HEK293 (cell line): ENCODE measurements at regions not wholly inside any gene's neighbourhood (a gene's known extent, or its start where the extent isn't known, plus 50 kb on each side); places are given as distances from the start of the nearest gene placed in this dataset.

ENCODE experiments used
- CTCF ChIA-PET: fragments of 350-600 bp; formaldehyde crosslinking; extraction: SDS; loops from one replicate; lab custom pipeline; 2021; ENCODE audit warnings: antibody characterized with exemption; lab: Yijun Ruan, JAX
- POLR2A ChIA-PET: fragments of 300-600 bp; formaldehyde crosslinking; extraction: SDS; loops from one replicate; lab custom pipeline; 2020; ENCODE audit warnings: antibody characterized with exemption, inconsistent platforms; lab: Yijun Ruan, JAX
- H3K27ac ChIP-seq: fragments of 200-500 bp; sonication (Bioruptor generic); 2 replicates; pipeline ENCODE4 v1.5.1; 2014; ENCODE audit warnings: low read depth, low read length, control low read depth, inconsistent platforms; ENCODE audit errors: extremely low read depth
- H3K36me3 ChIP-seq, 2 experiments: fragments of 200-500 bp in 1 of 2; sonication (Bioruptor generic) in 1 of 2; 1 replicate in 1 of 2; 2 replicates in 1 of 2; pipeline ENCODE4 v1.5.1; 2014 to 2017; ENCODE audit warnings: inconsistent platforms in 2 of 2, low read length in 2 of 2; ENCODE audit not compliant: control insufficient read depth in 2 of 2, insufficient read depth in 1 of 2
- H3K4me1 ChIP-seq: fragments of 200-500 bp; sonication (Bioruptor generic); 2 replicates; pipeline ENCODE4 v1.5.1; 2014; ENCODE audit warnings: mild to moderate bottlenecking, low read length, inconsistent platforms; ENCODE audit not compliant: control insufficient read depth, insufficient read depth
- H3K4me3 ChIP-seq: 2 replicates; pipeline ENCODE4 v1.5.1; 2011; ENCODE audit warnings: low read depth, mild to moderate bottlenecking, control low read depth, low read length, moderate library complexity
- H3K9me3 ChIP-seq: fragments of 200-500 bp; sonication (Bioruptor generic); 2 replicates; pipeline ENCODE4 v1.5.1; 2014; ENCODE audit warnings: low read depth, low read length, inconsistent platforms; ENCODE audit not compliant: control insufficient read depth, insufficient read depth
- BCL11A ChIP-seq: fragments of 450-650 bp; formaldehyde crosslinking; IDR thresholded peaks from 2 replicates; pipeline ENCODE4 v1.5.1; 2016; ENCODE audit warnings: low read depth, missing biosample characterization, missing genetic modification characterization
- KLF16 ChIP-seq: fragments of 450-650 bp; formaldehyde crosslinking; IDR thresholded peaks from 2 replicates; pipeline ENCODE4 v1.5.1; 2017; ENCODE audit warnings: missing biosample characterization, missing genetic modification characterization
- SP2 ChIP-seq: fragments of 450-650 bp; formaldehyde crosslinking; IDR thresholded peaks from 2 replicates; pipeline ENCODE4 v1.5.1; 2016; ENCODE audit warnings: missing biosample characterization, missing genetic modification characterization
- TRIM28 ChIP-seq: IDR thresholded peaks from 2 replicates; pipeline ENCODE4 v1.6.1; 2011; ENCODE audit warnings: low read length, control low read depth, borderline replicate concordance
- ZNF132 ChIP-seq: fragments of 450-650 bp; formaldehyde crosslinking; IDR thresholded peaks from 2 replicates; pipeline ENCODE4 v1.5.1; 2017; ENCODE audit warnings: missing biosample characterization, missing genetic modification characterization, borderline replicate concordance
- ZNF133 ChIP-seq: fragments of 450-650 bp; formaldehyde crosslinking; IDR thresholded peaks from 2 replicates; pipeline ENCODE4 v1.5.1; 2016; ENCODE audit warnings: missing biosample characterization, missing genetic modification characterization
- ZNF155 ChIP-seq: fragments of 450-650 bp; formaldehyde crosslinking; IDR thresholded peaks from 2 replicates; pipeline ENCODE4 v1.5.1; 2016; ENCODE audit warnings: missing biosample characterization, missing genetic modification characterization
- ZNF174 ChIP-seq: fragments of 450-650 bp; formaldehyde crosslinking; IDR thresholded peaks from 2 replicates; pipeline ENCODE4 v1.5.0; 2017; ENCODE audit warnings: missing biosample characterization, mild to moderate bottlenecking, missing genetic modification characterization
- ZNF211 ChIP-seq: fragments of 450-650 bp; formaldehyde crosslinking; IDR thresholded peaks from 2 replicates; pipeline ENCODE4 v1.5.1; 2016; ENCODE audit warnings: low read depth, missing biosample characterization, missing genetic modification characterization
- ZNF391 ChIP-seq: fragments of 450-650 bp; formaldehyde crosslinking; IDR thresholded peaks from 2 replicates; pipeline ENCODE4 v1.5.1; 2016; ENCODE audit warnings: low read depth, missing biosample characterization, missing genetic modification characterization, borderline replicate concordance
- ZNF423 ChIP-seq: fragments of 450-650 bp; formaldehyde crosslinking; IDR thresholded peaks from 2 replicates; pipeline ENCODE4 v1.5.1; 2016; ENCODE audit warnings: missing biosample characterization, missing genetic modification characterization
- ZNF433 ChIP-seq: fragments of 450-650 bp; formaldehyde crosslinking; IDR thresholded peaks from 2 replicates; pipeline ENCODE4 v1.5.1; 2016; ENCODE audit warnings: missing biosample characterization, missing genetic modification characterization, low read depth
- ZNF544 ChIP-seq: fragments of 450-650 bp; formaldehyde crosslinking; IDR thresholded peaks from 2 replicates; pipeline ENCODE4 v1.5.0; 2017; ENCODE audit warnings: missing biosample characterization, missing genetic modification characterization
- ZNF623 ChIP-seq: fragments of 450-650 bp; formaldehyde crosslinking; IDR thresholded peaks from 2 replicates; pipeline ENCODE4 v1.5.1; 2016; ENCODE audit warnings: missing biosample characterization, missing genetic modification characterization
- ZNF660 ChIP-seq: fragments of 450-650 bp; IDR thresholded peaks from 2 replicates; pipeline ENCODE4 v1.5.1; 2018; ENCODE audit warnings: missing biosample characterization, mild to moderate bottlenecking, missing genetic modification characterization
- ZNF664 ChIP-seq: fragments of 450-650 bp; formaldehyde crosslinking; IDR thresholded peaks from 2 replicates; pipeline ENCODE4 v1.5.1; 2016; ENCODE audit warnings: missing biosample characterization, missing genetic modification characterization
- ZNF76 ChIP-seq: fragments of 450-650 bp; formaldehyde crosslinking; IDR thresholded peaks from 2 replicates; pipeline ENCODE4; 2016; ENCODE audit warnings: low read depth, missing biosample characterization, missing genetic modification characterization, borderline replicate concordance
- ZNF837 ChIP-seq: fragments of 450-650 bp; formaldehyde crosslinking; IDR thresholded peaks from 2 replicates; pipeline ENCODE4 v1.5.1; 2016; ENCODE audit warnings: missing biosample characterization, missing genetic modification characterization
- TF ChIP-seq, protein P1 (sequence below): fragments of 450-650 bp; IDR thresholded peaks from 2 replicates; pipeline ENCODE4 v1.5.1; 2018; ENCODE audit warnings: missing biosample characterization, missing genetic modification characterization
- TF ChIP-seq, protein P2 (sequence below): fragments of 450-650 bp; formaldehyde crosslinking; IDR thresholded peaks from 2 replicates; pipeline ENCODE4 v1.5.1; 2017; ENCODE audit warnings: missing biosample characterization, missing genetic modification characterization
- TF ChIP-seq, protein P3 (sequence below): IDR thresholded peaks from 2 replicates; pipeline ENCODE4 v1.6.1; 2011; ENCODE audit warnings: mild to moderate bottlenecking, low read depth, low read length, borderline replicate concordance
- TF ChIP-seq, protein P4 (sequence below): fragments of 450-650 bp; formaldehyde crosslinking; IDR thresholded peaks from 2 replicates; pipeline ENCODE4 v1.5.1; 2016; ENCODE audit warnings: missing biosample characterization, missing genetic modification characterization
- TF ChIP-seq, protein P5 (sequence below): fragments of 450-650 bp; formaldehyde crosslinking; IDR thresholded peaks from 2 replicates; pipeline ENCODE4 v1.5.1; 2016; ENCODE audit warnings: missing biosample characterization, missing genetic modification characterization

DNA sequence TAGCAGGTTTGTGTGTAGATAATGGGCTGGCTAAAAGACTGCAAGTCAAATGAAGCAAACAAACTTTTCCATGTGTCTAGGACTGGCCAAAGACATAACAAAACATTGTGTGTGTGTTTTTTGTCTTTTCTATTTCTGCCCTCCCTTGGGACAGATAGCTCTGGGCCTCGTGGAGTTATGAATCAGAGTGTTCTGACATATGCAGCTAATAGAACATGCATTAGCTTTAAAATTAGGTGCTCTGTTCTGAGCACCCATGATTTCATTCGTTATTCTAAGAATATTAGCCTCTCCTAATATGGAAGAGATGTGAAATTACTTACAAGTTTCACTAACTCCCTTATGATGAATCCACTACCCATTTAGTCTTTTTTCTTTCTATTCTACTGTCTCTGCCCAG is 367.3 kb upstream of the PAPPA start (continued):
- TF ChIP-seq, protein P1, sequence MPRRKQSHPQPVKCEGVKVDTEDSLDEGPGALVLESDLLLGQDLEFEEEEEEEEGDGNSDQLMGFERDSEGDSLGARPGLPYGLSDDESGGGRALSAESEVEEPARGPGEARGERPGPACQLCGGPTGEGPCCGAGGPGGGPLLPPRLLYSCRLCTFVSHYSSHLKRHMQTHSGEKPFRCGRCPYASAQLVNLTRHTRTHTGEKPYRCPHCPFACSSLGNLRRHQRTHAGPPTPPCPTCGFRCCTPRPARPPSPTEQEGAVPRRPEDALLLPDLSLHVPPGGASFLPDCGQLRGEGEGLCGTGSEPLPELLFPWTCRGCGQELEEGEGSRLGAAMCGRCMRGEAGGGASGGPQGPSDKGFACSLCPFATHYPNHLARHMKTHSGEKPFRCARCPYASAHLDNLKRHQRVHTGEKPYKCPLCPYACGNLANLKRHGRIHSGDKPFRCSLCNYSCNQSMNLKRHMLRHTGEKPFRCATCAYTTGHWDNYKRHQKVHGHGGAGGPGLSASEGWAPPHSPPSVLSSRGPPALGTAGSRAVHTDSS (tag by site-specific recombination) = no peak
- TF ChIP-seq TRIM28 = no peak
- no peak for TF ChIP-seq ZNF211 (tag by site-specific recombination)
- no peak for TF ChIP-seq ZNF660 (tag by site-specific recombination)
- no peak for TF ChIP-seq ZNF423

DNA sequence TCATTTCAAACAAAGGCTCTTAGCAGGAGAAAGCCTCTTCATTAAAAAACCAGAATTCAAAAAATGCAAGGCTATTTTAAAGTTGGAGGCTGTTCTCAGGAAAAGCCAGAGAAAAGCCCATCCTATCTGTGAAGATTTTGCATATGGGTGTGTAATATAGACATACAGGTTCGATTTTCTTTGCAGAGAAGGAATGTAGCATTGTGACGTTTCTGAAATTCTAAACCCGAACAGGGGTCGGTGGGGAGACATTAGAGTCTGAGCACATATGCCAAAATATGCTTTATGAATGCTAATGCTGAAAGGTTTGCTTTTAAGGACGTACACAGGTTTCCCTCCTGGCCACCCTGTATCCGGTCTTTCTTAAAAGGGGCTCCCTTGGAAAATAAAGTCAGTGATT is 363.1 kb upstream of the PAPPA start:
- no peak overlapping the region for H3K27ac ChIP-seq
- TF ChIP-seq ZNF837 = no peak
- TF ChIP-seq, protein P2, sequence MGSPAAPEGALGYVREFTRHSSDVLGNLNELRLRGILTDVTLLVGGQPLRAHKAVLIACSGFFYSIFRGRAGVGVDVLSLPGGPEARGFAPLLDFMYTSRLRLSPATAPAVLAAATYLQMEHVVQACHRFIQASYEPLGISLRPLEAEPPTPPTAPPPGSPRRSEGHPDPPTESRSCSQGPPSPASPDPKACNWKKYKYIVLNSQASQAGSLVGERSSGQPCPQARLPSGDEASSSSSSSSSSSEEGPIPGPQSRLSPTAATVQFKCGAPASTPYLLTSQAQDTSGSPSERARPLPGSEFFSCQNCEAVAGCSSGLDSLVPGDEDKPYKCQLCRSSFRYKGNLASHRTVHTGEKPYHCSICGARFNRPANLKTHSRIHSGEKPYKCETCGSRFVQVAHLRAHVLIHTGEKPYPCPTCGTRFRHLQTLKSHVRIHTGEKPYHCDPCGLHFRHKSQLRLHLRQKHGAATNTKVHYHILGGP (tag by site-specific recombination) = no peak
- no peak for TF ChIP-seq ZNF155 (tag by site-specific recombination)
- TF ChIP-seq ZNF133 (tag by site-specific recombination) = no peak
- H3K36me3 ChIP-seq = no peaks in the 10 kb centered on the region
- H3K4me3 ChIP-seq = no peak overlapping the region
- ChIA-PET CTCF (no interaction called here), POLR2A (no interaction called here)
- no peaks in the 10 kb centered on the region for H3K4me1 ChIP-seq
- H3K9me3 ChIP-seq = no peaks in the 10 kb centered on the region

DNA sequence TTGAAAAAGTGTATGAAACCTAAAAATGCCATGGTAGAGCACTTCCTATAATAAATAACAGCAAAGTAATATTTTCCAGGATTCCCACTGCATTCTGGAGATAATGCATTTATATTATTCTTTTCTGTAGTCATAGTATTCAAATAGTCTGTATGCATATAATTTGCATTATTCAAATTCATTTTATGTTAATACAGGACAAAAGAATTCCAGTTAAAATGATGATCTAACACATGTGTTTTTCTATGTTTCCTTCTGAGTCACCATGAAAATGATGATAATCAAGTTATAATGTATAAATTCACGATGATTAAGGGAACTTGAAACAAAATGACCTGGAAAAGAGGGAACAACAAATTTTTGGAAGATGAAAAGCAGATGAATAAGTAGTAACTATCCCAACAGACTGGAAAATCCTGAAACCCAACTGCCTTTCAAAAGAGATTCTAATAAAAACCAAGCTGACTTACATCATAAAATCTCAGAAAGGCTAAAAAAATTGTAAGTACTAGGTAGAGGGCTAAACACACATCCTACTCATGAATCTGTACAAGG is 358.6 kb upstream of the PAPPA start:
- Histone ChIP-seq H3K36me3 (no peaks in the 10 kb centered on the region), H3K4me1 (no peaks in the 10 kb centered on the region), H3K9me3 (no peaks in the 10 kb centered on the region), H3K4me3 (no peak overlapping the region), H3K27ac (no peak overlapping the region)
- ChIA-PET POLR2A (no interaction called here), CTCF (no interaction called here)
- TF ChIP-seq, protein P3, sequence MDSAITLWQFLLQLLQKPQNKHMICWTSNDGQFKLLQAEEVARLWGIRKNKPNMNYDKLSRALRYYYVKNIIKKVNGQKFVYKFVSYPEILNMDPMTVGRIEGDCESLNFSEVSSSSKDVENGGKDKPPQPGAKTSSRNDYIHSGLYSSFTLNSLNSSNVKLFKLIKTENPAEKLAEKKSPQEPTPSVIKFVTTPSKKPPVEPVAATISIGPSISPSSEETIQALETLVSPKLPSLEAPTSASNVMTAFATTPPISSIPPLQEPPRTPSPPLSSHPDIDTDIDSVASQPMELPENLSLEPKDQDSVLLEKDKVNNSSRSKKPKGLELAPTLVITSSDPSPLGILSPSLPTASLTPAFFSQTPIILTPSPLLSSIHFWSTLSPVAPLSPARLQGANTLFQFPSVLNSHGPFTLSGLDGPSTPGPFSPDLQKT = no peak
- TF ChIP-seq ZNF433 (tag by site-specific recombination) (no peak), ZNF664 (tag by site-specific recombination) (no peak), ZNF391 (tag by site-specific recombination) (no peak), BCL11A (tag by site-specific recombination) (no peak), ZNF544 (no peak), ZNF174 (tag by site-specific recombination) (no peak), ZNF76 (tag by site-specific recombination) (no peak), ZNF623 (tag by site-specific recombination) (no peak), SP2 (tag by site-specific recombination) (no peak), ZNF132 (tag by site-specific recombination) (no peak), KLF16 (tag by site-specific recombination) (no peak)
- TF ChIP-seq, protein P4, sequence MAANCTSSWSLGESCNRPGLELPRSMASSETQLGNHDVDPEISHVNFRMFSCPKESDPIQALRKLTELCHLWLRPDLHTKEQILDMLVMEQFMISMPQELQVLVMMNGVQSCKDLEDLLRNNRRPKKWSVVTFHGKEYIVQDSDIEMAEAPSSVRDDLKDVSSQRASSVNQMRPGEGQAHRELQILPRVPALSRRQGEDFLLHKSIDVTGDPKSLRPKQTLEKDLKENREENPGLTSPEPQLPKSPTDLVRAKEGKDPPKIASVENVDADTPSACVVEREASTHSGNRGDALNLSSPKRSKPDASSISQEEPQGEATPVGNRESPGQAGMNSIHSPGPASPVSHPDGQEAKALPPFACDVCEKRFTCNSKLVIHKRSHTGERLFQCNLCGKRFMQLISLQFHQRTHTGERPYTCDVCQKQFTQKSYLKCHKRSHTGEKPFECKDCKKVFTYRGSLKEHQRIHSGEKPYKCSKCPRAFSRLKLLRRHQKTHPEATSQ = no peak
- TF ChIP-seq, protein P5, sequence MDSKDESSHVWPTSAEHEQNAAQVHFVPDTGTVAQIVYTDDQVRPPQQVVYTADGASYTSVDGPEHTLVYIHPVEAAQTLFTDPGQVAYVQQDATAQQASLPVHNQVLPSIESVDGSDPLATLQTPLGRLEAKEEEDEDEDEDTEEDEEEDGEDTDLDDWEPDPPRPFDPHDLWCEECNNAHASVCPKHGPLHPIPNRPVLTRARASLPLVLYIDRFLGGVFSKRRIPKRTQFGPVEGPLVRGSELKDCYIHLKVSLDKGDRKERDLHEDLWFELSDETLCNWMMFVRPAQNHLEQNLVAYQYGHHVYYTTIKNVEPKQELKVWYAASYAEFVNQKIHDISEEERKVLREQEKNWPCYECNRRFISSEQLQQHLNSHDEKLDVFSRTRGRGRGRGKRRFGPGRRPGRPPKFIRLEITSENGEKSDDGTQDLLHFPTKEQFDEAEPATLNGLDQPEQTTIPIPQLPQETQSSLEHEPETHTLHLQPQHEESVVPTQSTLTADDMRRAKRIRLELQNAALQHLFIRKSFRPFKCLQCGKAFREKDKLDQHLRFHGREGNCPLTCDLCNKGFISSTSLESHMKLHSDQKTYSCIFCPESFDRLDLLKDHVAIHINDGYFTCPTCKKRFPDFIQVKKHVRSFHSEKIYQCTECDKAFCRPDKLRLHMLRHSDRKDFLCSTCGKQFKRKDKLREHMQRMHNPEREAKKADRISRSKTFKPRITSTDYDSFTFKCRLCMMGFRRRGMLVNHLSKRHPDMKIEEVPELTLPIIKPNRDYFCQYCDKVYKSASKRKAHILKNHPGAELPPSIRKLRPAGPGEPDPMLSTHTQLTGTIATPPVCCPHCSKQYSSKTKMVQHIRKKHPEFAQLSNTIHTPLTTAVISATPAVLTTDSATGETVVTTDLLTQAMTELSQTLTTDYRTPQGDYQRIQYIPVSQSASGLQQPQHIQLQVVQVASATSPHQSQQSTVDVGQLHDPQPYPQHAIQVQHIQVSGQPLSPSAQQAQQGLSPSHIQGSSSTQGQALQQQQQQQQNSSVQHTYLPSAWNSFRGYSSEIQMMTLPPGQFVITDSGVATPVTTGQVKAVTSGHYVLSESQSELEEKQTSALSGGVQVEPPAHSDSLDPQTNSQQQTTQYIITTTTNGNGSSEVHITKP = no peak
